Stomach (tissue), 4 donors: ENCODE measurements at regions not wholly inside any gene's neighbourhood (a gene's known extent, or its start where the extent isn't known, plus 50 kb on each side); places are given as distances from the start of the nearest gene placed in this dataset.

Source experiments
- CTCF ChIP-seq, 7 experiments: fragments of 450-650 bp in 4 of 7; fragments of 200-600 bp in 3 of 7; sonication (generic) in 3 of 7; IDR thresholded peaks; one replicate each; pipeline ENCODE4 v1.5.1; 2016 to 2019; ENCODE audit warnings: antibody characterized with exemption in 7 of 7, control low read depth in 2 of 7, mild to moderate bottlenecking in 1 of 7
- EP300 ChIP-seq: sonication (generic); formaldehyde crosslinking; IDR thresholded peaks from one replicate; pipeline ENCODE4 v1.6.1; 2017; ENCODE audit warnings: antibody characterized with exemption
- POLR2A ChIP-seq, 4 donors: fragments of 450-650 bp; IDR thresholded peaks; one replicate each; pipeline ENCODE4 v1.6.1; 2016; ENCODE audit warnings: antibody characterized with exemption in 4 of 4, control low read depth in 2 of 4, mild to moderate bottlenecking in 1 of 4, moderate library complexity in 1 of 4

GRCh38 chr13:44061876-44062275 is 182.2 kb downstream of the LACC1 start:
- no peak for TF ChIP-seq CTCF (IDR thresholded peaks at IDR 0.05)
- TF ChIP-seq POLR2A (IDR thresholded peaks at IDR 0.05), result no peak
- no peak for TF ChIP-seq EP300
